Transverse colon (tissue), 4 donors: ENCODE measurements at regions not wholly inside any gene's neighbourhood (a gene's known extent, or its start where the extent isn't known, plus 50 kb on each side); places are given as distances from the start of the nearest gene placed in this dataset.
A peak's percentile ranks its signal among the peaks of the same experiment; 100 is the strongest.

Experiments
- DNase-seq: peaks from one replicate; pipeline ENCODE4 v3.0.0-alpha.2; 2019
- H3K27ac ChIP-seq, 4 donors: fragments of 200-600 bp; sonication (generic); 2 replicates each; pipeline ENCODE4 v1.5.1; 2016 to 2018; ENCODE audit warnings: inconsistent platforms in 4 of 4
- H3K27me3 ChIP-seq: fragments of 200-600 bp; sonication (generic); 2 replicates; pipeline ENCODE4 v1.5.1; 2017; ENCODE audit warnings: inconsistent platforms
- H3K36me3 ChIP-seq, 4 donors: fragments of 200-600 bp; sonication (generic); 2 replicates each; pipeline ENCODE4 v1.5.1; 2017 to 2019; ENCODE audit warnings: inconsistent platforms in 4 of 4
- H3K4me1 ChIP-seq, 4 donors: fragments of 200-600 bp; sonication (generic); 2 replicates each; pipeline ENCODE4 v1.5.1; 2017 to 2020; ENCODE audit warnings: inconsistent platforms in 4 of 4
- H3K4me3 ChIP-seq, 4 donors: fragments of 200-600 bp; sonication (generic); 1 replicate in 1 of 4; 2 replicates in 3 of 4; pipeline versions ENCODE4 v1.5.1 to v1.6.1; 2017 to 2019; ENCODE audit warnings: inconsistent platforms in 4 of 4
- H3K9me3 ChIP-seq, 2 donors: fragments of 200-600 bp; sonication (generic); 2 replicates each; pipeline ENCODE4 v1.5.1; 2017 to 2019; ENCODE audit warnings: inconsistent platforms in 2 of 2
- EP300 ChIP-seq: sonication (generic); formaldehyde crosslinking; IDR thresholded peaks from one replicate; pipeline ENCODE4 v1.6.1; 2017; ENCODE audit warnings: antibody characterized with exemption, low read depth
- POLR2A ChIP-seq: fragments of 450-650 bp; IDR thresholded peaks from one replicate; pipeline ENCODE4 v1.6.1; 2016; ENCODE audit warnings: antibody characterized with exemption, mild to moderate bottlenecking, moderate library complexity
- POLR2AphosphoS5 ChIP-seq, 3 donors: sonication (generic); formaldehyde crosslinking; IDR thresholded peaks; one replicate each; pipeline ENCODE4 v1.6.1; 2016; ENCODE audit warnings: antibody characterized with exemption in 3 of 3
- WGBS, 2 donors: methylation state at CpG; one replicate each; pipeline ENCODE4 v1.1.5; 2018; ENCODE audit warnings: low coverage in 1 of 2; 5-methylcytosine and 5-hydroxymethylcytosine counted together
- in situ Hi-C, 4 donors: fragments of 200-750 bp; cut with MboI; loops; one replicate each; pipeline versions ENCODE4 v1.15.0 to v1.15.1; 2017; ENCODE audit warnings: low sequenced_read_pairs in 3 of 4, low pct_ligation_motif_present in 1 of 4, low pct_unique_long_range_greater_than_20kb in 1 of 4
- intact Hi-C: fragments of 100-400 bp; cut with DNase I; formaldehyde crosslinking; loops from one replicate; pipeline ENCODE4 v1.15.1; 2023; ENCODE audit warnings: low total_unique reads
- TF ChIP-seq, protein P1 (sequence below), 5 experiments: fragments of 200-600 bp in 3 of 5; fragments of 450-650 bp in 2 of 5; sonication (generic) in 3 of 5; IDR thresholded peaks; 1 replicate in 2 of 5; 2 replicates in 3 of 5; pipeline ENCODE4 v1.5.1; 2016 to 2017; ENCODE audit warnings: antibody characterized with exemption in 5 of 5, inconsistent platforms in 3 of 5, mild to moderate bottlenecking in 2 of 5, moderate library complexity in 1 of 5

DNA sequence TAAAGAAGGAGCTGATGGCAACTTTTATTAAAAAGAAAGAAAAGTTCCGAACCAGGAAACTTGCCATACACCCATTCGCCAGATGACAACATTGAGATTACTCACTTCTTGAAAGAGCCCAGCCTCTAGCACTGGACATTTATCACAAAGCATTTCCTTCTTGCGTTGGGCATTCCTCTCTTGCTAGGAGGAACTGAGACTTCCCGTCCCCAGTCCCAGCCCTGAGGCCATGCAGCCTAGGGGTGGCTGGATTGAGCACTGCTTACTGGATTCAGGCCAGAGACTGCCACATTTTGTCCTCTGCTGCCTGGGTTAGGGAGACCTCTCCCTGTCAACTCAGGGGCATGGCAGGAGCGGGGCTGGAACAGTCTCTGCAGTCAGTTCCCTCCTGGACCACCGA is 80.1 kb downstream of the SDC1 start:
- 86 to 94% methylated on average over 4 to 6 of the region's 6 CpGs for WGBS, 2 donors
- H3K27me3 ChIP-seq = no peaks in the 10 kb centered on the region
- H3K27ac ChIP-seq = no peak overlapping the region
- DNase-seq = no peak
- no peaks in the 10 kb centered on the region for H3K36me3 ChIP-seq
- H3K4me3 ChIP-seq = no peak overlapping the region
- intact Hi-C loops (no loop called here), in situ Hi-C loops (no loop called here)
- H3K4me1 ChIP-seq = peaks cover 0 to 13% (median 2%) of the 10 kb centered on the region in 4 donors
- TF ChIP-seq POLR2A = no peak
- TF ChIP-seq, protein P1, sequence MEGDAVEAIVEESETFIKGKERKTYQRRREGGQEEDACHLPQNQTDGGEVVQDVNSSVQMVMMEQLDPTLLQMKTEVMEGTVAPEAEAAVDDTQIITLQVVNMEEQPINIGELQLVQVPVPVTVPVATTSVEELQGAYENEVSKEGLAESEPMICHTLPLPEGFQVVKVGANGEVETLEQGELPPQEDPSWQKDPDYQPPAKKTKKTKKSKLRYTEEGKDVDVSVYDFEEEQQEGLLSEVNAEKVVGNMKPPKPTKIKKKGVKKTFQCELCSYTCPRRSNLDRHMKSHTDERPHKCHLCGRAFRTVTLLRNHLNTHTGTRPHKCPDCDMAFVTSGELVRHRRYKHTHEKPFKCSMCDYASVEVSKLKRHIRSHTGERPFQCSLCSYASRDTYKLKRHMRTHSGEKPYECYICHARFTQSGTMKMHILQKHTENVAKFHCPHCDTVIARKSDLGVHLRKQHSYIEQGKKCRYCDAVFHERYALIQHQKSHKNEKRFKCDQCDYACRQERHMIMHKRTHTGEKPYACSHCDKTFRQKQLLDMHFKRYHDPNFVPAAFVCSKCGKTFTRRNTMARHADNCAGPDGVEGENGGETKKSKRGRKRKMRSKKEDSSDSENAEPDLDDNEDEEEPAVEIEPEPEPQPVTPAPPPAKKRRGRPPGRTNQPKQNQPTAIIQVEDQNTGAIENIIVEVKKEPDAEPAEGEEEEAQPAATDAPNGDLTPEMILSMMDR (IDR thresholded peaks at IDR 0.05) = no peak
- TF ChIP-seq POLR2AphosphoS5 (IDR thresholded peaks at IDR 0.05) = no peak
- no peaks in the 10 kb centered on the region for H3K9me3 ChIP-seq

- H3K27ac ChIP-seq = no peak overlapping the region
- no peaks in the 10 kb centered on the region for H3K9me3 ChIP-seq
- no peaks in the 10 kb centered on the region for H3K36me3 ChIP-seq
- in situ Hi-C loops (no loop called here), intact Hi-C loops (no loop called here)
- H3K4me1 ChIP-seq = peaks cover 0 to 18% (median 2%) of the 10 kb centered on the region in 4 donors
- no peak overlapping the region for H3K4me3 ChIP-seq
- 100% methylated on average over 1 of the region's 1 CpG; no CpG with 5 or more reads in 1 of the 2 donors for WGBS, 2 donors
- H3K27me3 ChIP-seq = no peaks in the 10 kb centered on the region
- no peak for TF ChIP-seq EP300
- no peak for TF ChIP-seq POLR2A
- TF ChIP-seq, protein P1 (IDR thresholded peaks at IDR 0.05) = no peak
- TF ChIP-seq POLR2AphosphoS5 (IDR thresholded peaks at IDR 0.05) = no peak
- no peak for DNase-seq
Measured at GRCh38 chr2:20144196-20144595, 80.7 kb downstream of the SDC1 start.

DNA sequence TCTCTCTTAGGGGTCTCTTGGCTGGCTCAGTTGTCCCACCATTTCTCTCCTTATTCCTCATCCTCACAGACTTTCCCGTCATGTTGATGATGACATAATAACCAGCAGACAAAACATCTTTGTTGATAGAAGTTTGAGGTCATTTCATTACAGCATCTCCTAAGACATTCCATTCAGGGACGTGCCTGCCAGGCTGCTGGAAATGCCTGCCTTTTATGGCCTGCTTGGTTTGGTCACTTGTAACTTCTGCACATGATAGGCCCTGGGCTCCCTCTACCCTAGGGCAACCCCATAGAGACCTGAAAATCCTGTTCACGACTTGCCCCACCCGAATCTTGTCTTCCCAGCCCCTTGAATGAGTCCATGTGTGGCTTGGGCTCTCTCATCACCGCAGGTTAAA is 81.7 kb downstream of the SDC1 start:
- Histone ChIP-seq H3K27me3 (no peaks in the 10 kb centered on the region), H3K27ac (no peak overlapping the region), H3K9me3 (no peaks in the 10 kb centered on the region), H3K4me1 (peaks cover 0 to 18% (median 2%) of the 10 kb centered on the region in 4 donors), H3K36me3 (no peaks in the 10 kb centered on the region), H3K4me3 (no peak overlapping the region)
- intact Hi-C loops = no loop called here
- TF ChIP-seq, protein P1 (IDR thresholded peaks at IDR 0.05) = no peak
- TF ChIP-seq EP300 (peak; percentile 22), POLR2A (no peak), POLR2AphosphoS5 (IDR thresholded peaks at IDR 0.05) (no peak)
- DNase-seq = no peak
- in situ Hi-C loops = no loop called here
- 59 to 68% methylated on average over 4 to 5 of the region's 5 CpGs for WGBS, 2 donors

DNA sequence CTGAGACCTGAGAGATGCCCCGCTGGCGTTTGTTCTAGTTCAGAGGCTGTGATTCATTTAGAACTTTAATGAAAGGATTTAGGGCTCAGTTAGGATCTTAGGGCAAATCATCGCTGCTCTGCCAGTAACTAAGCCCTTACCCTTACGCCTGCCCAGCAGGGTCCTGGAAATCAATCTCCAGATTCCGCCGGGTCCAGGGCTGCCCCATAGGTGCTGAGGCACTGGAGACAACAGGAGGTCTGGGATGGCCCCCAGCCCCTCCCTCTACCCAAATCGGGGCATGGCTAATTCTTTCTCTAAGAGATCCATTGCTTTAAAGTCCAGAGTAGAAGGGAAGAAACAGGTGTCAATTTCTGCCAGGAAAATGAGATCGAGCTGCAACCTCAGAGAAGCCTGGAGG is 83.1 kb downstream of the SDC1 start:
- H3K4me3 ChIP-seq = no peak overlapping the region
- no peaks in the 10 kb centered on the region for H3K36me3 ChIP-seq
- in situ Hi-C loops (no loop called here), intact Hi-C loops (no loop called here)
- no peaks in the 10 kb centered on the region for H3K27me3 ChIP-seq
- TF ChIP-seq POLR2AphosphoS5 (IDR thresholded peaks at IDR 0.05) (no peak), POLR2A (no peak)
- DNase-seq = no peak
- 84 to 100% methylated on average over 1 to 8 of the region's 8 CpGs for WGBS, 2 donors
- H3K27ac ChIP-seq = peak overlapping the region in 1 of 4 donors; percentile 16
- H3K4me1 ChIP-seq = peaks cover 0 to 18% (median 2%) of the 10 kb centered on the region in 4 donors
- H3K9me3 ChIP-seq = no peaks in the 10 kb centered on the region
